IPS DF 19.7 (cell line): ENCODE measurements at regions not wholly inside any gene's neighbourhood (a gene's known extent, or its start where the extent isn't known, plus 50 kb on each side); places are given as distances from the start of the nearest gene placed in this dataset.

ENCODE experiments used
- DNase-seq: peaks from one replicate; pipeline ENCODE4 v3.0.0-alpha.2; 2013; ENCODE audit warnings: low read depth, low spot score

GRCh38 chr6:153644000-153644399, 395.0 kb upstream of the OPRM1 start:
- DNase-seq: no peak

- no peak for DNase-seq
Observed at GRCh38 chr6:153634416-153634815, 404.6 kb upstream of the OPRM1 start.

GRCh38 chr6:153625089-153625488, 414.0 kb upstream of the OPRM1 start:
- DNase-seq: no peak

- DNase-seq: no peak
Observed at GRCh38 chr6:153624528-153624927, 414.5 kb upstream of the OPRM1 start.

- no peak for DNase-seq
Observed at GRCh38 chr6:153623496-153623895, 415.5 kb upstream of the OPRM1 start.

- no peak for DNase-seq
Observed at GRCh38 chr6:153621491-153621890, 417.5 kb upstream of the OPRM1 start.

GRCh38 chr6:153621070-153621469, 418.0 kb upstream of the OPRM1 start:
- no peak for DNase-seq

GRCh38 chr6:153618371-153619322, 420.4 kb upstream of the OPRM1 start:
- DNase-seq: no peak

GRCh38 chr6:153616506-153616905, 422.5 kb upstream of the OPRM1 start:
- peak; percentile 20 for DNase-seq

GRCh38 chr6:153613719-153614455, 425.2 kb upstream of the OPRM1 start:
- DNase-seq: no peak

GRCh38 chr6:153602401-153602800, 436.6 kb upstream of the OPRM1 start:
- DNase-seq: no peak

- no peak for DNase-seq
Observed at GRCh38 chr6:153599901-153600300, 439.1 kb upstream of the OPRM1 start.

GRCh38 chr6:153595903-153596302, 443.1 kb upstream of the OPRM1 start:
- no peak for DNase-seq

GRCh38 chr6:153594871-153595270, 444.2 kb upstream of the OPRM1 start:
- DNase-seq: no peak

- DNase-seq: no peak
Observed at GRCh38 chr6:153591159-153591558, 447.9 kb upstream of the OPRM1 start.

GRCh38 chr6:153590411-153590810, 448.6 kb upstream of the OPRM1 start:
- DNase-seq: no peak

- no peak for DNase-seq
Observed at GRCh38 chr6:153588330-153588729, 450.7 kb upstream of the OPRM1 start.

- DNase-seq: no peak
Observed at GRCh38 chr6:153583685-153584084, 452.6 kb upstream of the RGS17 start.

GRCh38 chr6:153580776-153581175, 449.7 kb upstream of the RGS17 start:
- no peak for DNase-seq

GRCh38 chr6:153575528-153575927, 444.4 kb upstream of the RGS17 start:
- no peak for DNase-seq

- no peak for DNase-seq
Observed at GRCh38 chr6:153574231-153574630, 443.1 kb upstream of the RGS17 start.

GRCh38 chr6:153572371-153572770, 441.3 kb upstream of the RGS17 start:
- DNase-seq: no peak

- no peak for DNase-seq
Observed at GRCh38 chr6:153568628-153569027, 437.5 kb upstream of the RGS17 start.
